ENCODE measurements at regions not wholly inside any gene's neighbourhood (a gene's known extent, or its start where the extent isn't known, plus 50 kb on each side); places are given as distances from the start of the nearest gene placed in this dataset.

- Histone ChIP-seq H3K36me3 (ENCODE audit: insufficient read depth, low read length) (no peaks in the 10 kb centered on the region), H3K4me1 (ENCODE audit: insufficient read depth, low read length, severe bottlenecking) (no peaks in the 10 kb centered on the region), H3K27me3 (ENCODE audit: insufficient read depth, low read length) (no peaks in the 10 kb centered on the region), H4K20me1 (ENCODE audit: insufficient read depth, low read length) (no peaks in the 10 kb centered on the region), H3F3A (ENCODE audit: insufficient read depth, low read length) (no peaks in the 10 kb centered on the region), H3K4me3 (ENCODE audit: low read depth, low read length, poor library complexity, severe bottlenecking) (no peak overlapping the region), H3K9me2 (ENCODE audit: low read depth, low read length) (no peaks in the 10 kb centered on the region), H3K9ac (ENCODE audit: low read length) (no peak overlapping the region), H2AFZ (ENCODE audit: low read length) (no peak overlapping the region), H3K79me2 (ENCODE audit: insufficient read depth, low read length) (no peaks in the 10 kb centered on the region), H3K9me3 (ENCODE audit: low read length) (no peaks in the 10 kb centered on the region), H3K27ac (ENCODE audit: low read depth, low read length, poor library complexity, severe bottlenecking) (no peak overlapping the region), H3K4me2 (ENCODE audit: low read length) (no peak overlapping the region)
- no peak for TF ChIP-seq EZH2 (IDR thresholded peaks at IDR 0.05; ENCODE audit: borderline replicate concordance, low read length)
- TF ChIP-seq, protein P1, sequence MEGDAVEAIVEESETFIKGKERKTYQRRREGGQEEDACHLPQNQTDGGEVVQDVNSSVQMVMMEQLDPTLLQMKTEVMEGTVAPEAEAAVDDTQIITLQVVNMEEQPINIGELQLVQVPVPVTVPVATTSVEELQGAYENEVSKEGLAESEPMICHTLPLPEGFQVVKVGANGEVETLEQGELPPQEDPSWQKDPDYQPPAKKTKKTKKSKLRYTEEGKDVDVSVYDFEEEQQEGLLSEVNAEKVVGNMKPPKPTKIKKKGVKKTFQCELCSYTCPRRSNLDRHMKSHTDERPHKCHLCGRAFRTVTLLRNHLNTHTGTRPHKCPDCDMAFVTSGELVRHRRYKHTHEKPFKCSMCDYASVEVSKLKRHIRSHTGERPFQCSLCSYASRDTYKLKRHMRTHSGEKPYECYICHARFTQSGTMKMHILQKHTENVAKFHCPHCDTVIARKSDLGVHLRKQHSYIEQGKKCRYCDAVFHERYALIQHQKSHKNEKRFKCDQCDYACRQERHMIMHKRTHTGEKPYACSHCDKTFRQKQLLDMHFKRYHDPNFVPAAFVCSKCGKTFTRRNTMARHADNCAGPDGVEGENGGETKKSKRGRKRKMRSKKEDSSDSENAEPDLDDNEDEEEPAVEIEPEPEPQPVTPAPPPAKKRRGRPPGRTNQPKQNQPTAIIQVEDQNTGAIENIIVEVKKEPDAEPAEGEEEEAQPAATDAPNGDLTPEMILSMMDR (IDR thresholded peaks at IDR 0.05; ENCODE audit: low read length): no peak
Observed at GRCh38 chr9:103537426-103537825, 542.3 kb downstream of the CYLC2 start.

DNA sequence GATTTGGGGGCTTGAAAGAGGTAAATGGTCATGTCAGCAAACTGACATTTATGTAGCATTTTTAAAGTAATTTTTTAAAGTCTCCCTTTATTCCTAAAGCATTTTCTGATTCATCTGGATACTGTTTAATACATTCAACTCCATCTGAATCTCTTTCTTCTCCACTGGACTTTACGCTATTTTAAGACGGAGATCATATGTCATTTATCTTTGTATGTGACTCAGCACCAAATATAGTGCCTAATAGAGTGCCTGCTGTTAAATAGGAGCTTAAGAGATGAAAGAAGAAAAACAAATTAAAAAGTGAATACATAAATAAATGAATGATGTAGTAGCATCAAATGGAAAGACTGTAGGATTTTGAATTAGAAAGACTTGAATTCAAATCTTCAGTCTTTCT, 548.8 kb upstream of the SMC2 start:
- H3K4me2 ChIP-seq (ENCODE audit: low read length): no peak overlapping the region
- no peaks in the 10 kb centered on the region for H3K9me2 ChIP-seq (ENCODE audit: low read depth, low read length)
- no peaks in the 10 kb centered on the region for H3F3A ChIP-seq (ENCODE audit: insufficient read depth, low read length)
- H3K79me2 ChIP-seq (ENCODE audit: insufficient read depth, low read length): no peaks in the 10 kb centered on the region
- no peaks in the 10 kb centered on the region for H4K20me1 ChIP-seq (ENCODE audit: insufficient read depth, low read length)
- H2AFZ ChIP-seq (ENCODE audit: low read length): no peak overlapping the region
- TF ChIP-seq, protein P1 (IDR thresholded peaks at IDR 0.05; ENCODE audit: low read length): no peak
- TF ChIP-seq EZH2 (IDR thresholded peaks at IDR 0.05; ENCODE audit: borderline replicate concordance, low read length): no peak
- no peak overlapping the region for H3K9ac ChIP-seq (ENCODE audit: low read length)
- no peaks in the 10 kb centered on the region for H3K4me1 ChIP-seq (ENCODE audit: insufficient read depth, low read length, severe bottlenecking)
- H3K27me3 ChIP-seq (ENCODE audit: insufficient read depth, low read length): no peaks in the 10 kb centered on the region
- H3K9me3 ChIP-seq (ENCODE audit: low read length): no peaks in the 10 kb centered on the region
- no peaks in the 10 kb centered on the region for H3K36me3 ChIP-seq (ENCODE audit: insufficient read depth, low read length)
- no peak overlapping the region for H3K4me3 ChIP-seq (ENCODE audit: low read depth, low read length, poor library complexity, severe bottlenecking)
- H3K27ac ChIP-seq (ENCODE audit: low read depth, low read length, poor library complexity, severe bottlenecking): no peak overlapping the region

DNA sequence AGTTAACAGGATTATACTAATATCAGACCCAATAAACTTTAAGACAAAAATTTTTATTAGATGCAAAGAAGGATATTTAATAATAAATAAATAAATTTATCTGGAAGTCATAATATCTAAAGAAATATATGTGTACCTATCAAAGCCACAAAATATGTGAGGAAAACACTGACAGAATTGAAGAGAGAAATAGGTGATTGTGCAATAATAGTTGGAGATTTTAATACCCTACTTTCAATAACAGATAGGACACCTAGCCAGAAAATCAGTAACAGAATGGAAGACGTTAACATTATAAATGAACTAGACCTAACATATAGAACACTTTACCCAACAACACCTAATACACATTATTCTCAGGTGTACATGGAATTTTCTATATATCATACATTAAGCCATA, 541.4 kb upstream of the SMC2 start:
- H3K27ac ChIP-seq (ENCODE audit: low read depth, low read length, poor library complexity, severe bottlenecking): no peak overlapping the region
- no peaks in the 10 kb centered on the region for H3K27me3 ChIP-seq (ENCODE audit: insufficient read depth, low read length)
- no peaks in the 10 kb centered on the region for H3K9me3 ChIP-seq (ENCODE audit: low read length)
- no peaks in the 10 kb centered on the region for H3K4me1 ChIP-seq (ENCODE audit: insufficient read depth, low read length, severe bottlenecking)
- H3K79me2 ChIP-seq (ENCODE audit: insufficient read depth, low read length): no peaks in the 10 kb centered on the region
- no peak overlapping the region for H2AFZ ChIP-seq (ENCODE audit: low read length)
- no peaks in the 10 kb centered on the region for H3K36me3 ChIP-seq (ENCODE audit: insufficient read depth, low read length)
- no peaks in the 10 kb centered on the region for H3K9me2 ChIP-seq (ENCODE audit: low read depth, low read length)
- no peak for TF ChIP-seq EZH2 (IDR thresholded peaks at IDR 0.05; ENCODE audit: borderline replicate concordance, low read length)
- TF ChIP-seq, protein P1 (IDR thresholded peaks at IDR 0.05; ENCODE audit: low read length): no peak
- H3K9ac ChIP-seq (ENCODE audit: low read length): no peak overlapping the region
- no peaks in the 10 kb centered on the region for H4K20me1 ChIP-seq (ENCODE audit: insufficient read depth, low read length)
- no peak overlapping the region for H3K4me3 ChIP-seq (ENCODE audit: low read depth, low read length, poor library complexity, severe bottlenecking)
- no peaks in the 10 kb centered on the region for H3F3A ChIP-seq (ENCODE audit: insufficient read depth, low read length)
- H3K4me2 ChIP-seq (ENCODE audit: low read length): no peak overlapping the region
